ENCODE measurements at regions not wholly inside any gene's neighbourhood (a gene's known extent, or its start where the extent isn't known, plus 50 kb on each side); places are given as distances from the start of the nearest gene placed in this dataset.
"Not testable (repeated sequence)": the region's sequence is repeated elsewhere in the genome, so short reads cannot be mapped to it uniquely, and the experiment has no call there.

GRCh38 chr6:168255283-168255881 lies 64.2 kb downstream of the DACT2 start:
- DNase-seq, result no peak

GRCh38 chr6:168252267-168252666 lies 67.3 kb downstream of the DACT2 start:
- DNase-seq, result no peak

DNA sequence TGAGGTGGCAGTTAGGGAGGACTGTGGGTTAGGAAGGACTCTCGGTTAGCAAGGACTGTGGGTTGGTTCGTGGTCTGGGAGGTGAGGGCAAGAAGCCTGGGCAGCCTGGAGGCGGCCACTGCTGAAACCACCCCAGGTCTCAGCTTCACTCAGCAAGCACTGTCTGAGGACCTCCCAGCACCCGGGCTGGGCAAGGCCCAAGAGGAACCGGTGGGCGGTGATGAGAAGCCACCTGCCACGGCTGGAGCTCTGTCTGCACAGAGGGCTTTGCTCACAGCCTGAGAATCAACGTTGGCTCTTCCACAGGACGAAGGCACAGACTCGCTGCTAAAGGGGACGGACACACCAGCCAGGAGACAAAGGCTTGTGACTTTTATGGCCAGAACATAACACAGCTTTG lies 69.3 kb downstream of the DACT2 start:
- DNase-seq, result no peak

DNA sequence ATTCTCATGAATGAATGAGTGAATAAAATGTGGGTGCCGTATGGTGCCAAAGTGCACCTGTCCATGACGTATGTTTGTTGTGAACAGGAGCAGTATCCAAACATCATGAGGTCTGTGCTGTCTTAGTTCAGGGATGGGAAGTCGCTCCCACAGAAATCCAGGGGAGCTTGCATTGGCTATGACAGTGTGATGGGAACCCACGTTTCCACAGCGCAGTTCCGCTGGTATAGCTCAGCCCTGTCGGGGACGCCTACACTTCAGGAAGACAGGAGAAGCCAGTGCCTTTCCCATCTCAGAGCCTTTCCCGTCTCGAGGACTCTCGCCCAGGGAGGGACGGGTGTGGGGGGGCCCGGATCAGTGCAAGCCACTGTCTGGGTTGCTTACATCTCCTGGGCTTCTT lies 69.8 kb downstream of the DACT2 start:
- no peak for DNase-seq

DNA sequence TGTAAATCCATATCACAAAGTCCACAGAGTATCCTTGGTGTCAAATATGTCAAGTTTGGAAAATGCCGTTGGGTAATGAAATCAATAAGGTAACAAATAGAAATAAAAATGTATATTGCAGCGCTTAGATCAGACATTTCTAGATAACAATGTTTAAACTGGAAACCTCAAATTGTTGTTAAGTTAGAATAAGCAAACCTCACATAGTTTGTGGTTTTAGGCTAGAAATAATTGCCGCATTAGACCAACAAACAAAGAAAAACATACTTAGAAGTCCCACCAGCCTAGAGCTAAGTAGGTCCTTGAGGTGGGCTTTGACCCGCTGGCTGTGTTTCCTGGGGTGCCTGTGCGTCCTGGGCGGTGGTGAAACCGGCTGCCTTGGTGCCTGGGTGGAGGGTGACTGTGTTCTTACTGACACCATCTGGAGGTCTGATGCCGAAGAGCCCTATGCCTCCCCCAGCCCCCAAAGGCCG lies 71.4 kb downstream of the DACT2 start:
- DNase-seq, result no peak

DNA sequence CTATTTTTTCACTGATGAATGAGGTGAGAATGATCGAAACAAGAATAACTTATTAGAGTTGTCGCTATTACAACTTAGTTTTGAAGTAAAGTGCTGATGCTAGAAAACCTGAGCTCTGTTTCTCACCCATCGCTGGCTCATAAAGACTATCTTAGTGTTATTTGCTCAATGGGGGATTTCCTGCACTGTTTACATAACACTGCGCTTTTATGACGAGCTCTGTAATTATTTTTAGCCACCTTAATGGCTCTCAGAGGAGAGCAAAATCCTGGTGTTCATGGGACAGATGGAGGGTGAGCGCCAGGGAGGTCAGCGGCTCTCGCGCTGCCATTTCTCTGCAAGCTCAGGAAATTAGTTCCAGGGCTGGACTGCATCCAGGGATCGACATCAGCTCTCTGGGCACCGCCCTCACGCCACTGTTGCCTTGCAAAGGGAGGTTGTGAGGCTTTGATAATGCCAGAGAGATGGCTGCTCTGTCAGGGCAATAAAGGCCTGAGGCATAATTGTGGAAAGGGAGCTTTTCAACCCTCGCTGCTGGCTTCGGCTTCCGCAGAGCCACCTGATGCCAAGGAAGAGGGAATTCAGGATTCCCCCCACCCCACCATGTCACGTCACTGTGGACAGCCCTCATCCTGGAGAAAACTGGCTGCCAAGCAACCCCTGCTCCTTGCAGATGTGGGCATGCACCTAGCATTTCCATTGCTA lies 72.0 kb downstream of the DACT2 start:
- DNase-seq, result no peak

- DNase-seq, result no peak
Observed at GRCh38 chr6:168244961-168245551, 74.5 kb downstream of the DACT2 start.

- DNase-seq, result no peak
Observed at GRCh38 chr6:168243812-168244376, 75.7 kb downstream of the DACT2 start.

- no peak for DNase-seq
Observed at GRCh38 chr6:168242940-168243225, 76.7 kb downstream of the DACT2 start.

- no peak for DNase-seq
Observed at GRCh38 chr6:168242111-168242939, 77.3 kb downstream of the DACT2 start.

DNA sequence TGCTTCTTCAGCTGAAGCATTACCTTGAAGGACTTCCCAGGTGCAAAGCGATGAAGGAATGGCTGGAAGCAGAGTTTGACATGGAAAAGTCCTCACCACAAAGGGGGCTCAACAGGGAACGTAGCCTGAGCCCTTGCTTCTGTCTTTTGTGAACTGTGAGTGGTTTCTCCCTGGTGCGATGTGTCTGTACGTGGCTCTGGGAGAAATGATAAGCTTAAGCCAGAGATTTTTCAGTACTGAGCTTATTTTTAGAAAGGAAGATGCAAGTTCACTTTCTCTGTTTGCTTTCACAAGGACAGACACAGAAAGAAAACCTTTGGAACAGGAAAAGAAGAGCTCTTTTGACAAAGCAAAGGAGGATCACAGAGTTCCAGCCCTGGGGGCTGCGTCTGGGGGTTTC lies 79.4 kb downstream of the DACT2 start:
- DNase-seq, result no peak

- DNase-seq, result no peak
Observed at GRCh38 chr6:168239044-168239773, 80.4 kb downstream of the DACT2 start.

- DNase-seq, result no peak
Observed at GRCh38 chr6:168238159-168238909, 81.2 kb downstream of the DACT2 start.

GRCh38 chr6:168233875-168234213 lies 85.7 kb downstream of the DACT2 start:
- not testable (repeated sequence) for DNase-seq

DNA sequence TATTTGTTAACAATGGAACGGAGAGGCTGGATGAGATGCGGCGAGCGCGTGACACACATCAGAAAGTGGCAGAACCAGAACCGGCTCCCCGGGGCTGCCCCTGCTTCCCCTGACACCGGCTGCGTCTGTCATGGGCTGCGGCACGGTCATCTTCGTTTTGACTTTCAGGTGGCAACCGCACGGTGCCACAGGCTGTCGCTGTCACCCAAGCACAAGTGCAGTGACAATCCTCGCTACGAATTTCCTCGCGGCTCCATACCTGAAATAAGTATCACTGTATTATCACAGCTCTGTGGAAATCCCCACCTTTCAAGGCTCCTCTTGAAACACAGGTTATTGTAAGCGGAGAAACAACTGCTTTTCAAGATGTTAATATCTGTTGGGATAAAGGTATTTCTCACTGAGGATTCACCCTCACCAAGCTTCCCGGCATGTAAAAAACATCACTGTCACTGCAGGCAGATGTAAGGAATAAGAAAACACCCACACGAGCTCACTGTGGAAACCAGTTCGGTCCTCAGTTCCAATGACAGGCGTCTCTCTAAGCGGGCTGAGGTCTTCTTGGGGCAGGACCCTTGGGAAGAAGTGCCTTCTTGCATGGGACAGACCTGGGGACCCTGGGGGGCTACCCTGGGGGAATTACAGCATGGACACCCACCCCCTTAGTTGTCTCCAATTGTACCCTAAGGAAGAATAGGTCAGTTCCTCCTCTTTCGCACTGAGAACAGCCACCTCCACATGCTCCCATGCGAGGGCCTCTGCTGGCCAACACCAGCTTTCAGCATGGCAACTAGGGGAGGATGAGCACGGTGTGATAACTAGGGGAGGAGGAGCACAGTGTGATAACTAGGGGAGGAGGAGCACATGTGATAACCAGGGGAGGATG lies 86.3 kb downstream of the DACT2 start:
- DNase-seq, result no peak

DNA sequence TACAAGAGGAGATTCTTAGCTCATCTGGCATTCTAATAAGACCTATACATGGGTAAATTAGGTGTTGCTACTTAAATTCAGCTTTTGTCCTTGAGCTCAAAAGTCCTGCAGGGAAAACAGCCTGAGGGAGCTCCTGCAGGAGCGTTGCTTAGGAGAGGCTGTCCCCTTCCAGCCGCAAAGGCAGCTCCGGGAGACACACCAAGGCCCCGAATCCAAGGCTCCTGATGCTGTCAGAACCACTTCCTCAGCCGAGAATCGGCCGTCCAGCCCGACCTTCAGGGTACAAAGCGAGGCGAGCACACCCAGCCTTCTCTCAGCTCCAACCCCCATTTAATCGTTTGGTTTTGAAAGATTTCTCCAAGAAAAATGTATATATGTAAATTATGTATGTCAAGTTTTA lies 87.0 kb downstream of the DACT2 start:
- DNase-seq, result no peak

GRCh38 chr6:168232062-168232461 lies 87.5 kb downstream of the DACT2 start:
- no peak for DNase-seq

DNA sequence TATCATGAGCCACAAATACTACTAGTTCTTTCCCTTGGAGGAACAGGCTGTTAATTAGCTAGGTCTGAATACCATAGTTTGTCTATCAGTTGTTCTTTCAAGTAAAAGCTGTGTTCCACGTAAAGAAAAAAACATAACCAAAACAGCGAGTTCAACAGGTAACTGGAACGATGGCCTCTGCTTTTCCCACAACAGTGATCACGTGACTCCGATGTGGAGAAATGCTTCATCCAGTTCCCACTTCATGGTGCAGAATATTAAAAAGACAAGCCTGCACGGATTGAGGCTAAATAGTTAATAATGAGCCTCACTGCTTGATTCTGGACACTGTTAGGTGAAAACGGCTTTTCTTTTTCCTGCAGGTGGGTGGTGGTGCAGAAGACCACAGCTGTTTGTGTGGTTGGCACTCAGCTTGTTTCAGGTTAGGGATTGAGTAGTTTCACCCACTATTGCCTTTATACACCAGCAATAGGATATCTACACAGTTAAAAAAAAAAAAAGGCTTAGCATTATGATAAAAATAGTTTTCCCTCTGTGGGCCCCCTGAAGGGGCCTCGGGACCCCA lies 88.1 kb downstream of the DACT2 start:
- DNase-seq, result no peak

DNA sequence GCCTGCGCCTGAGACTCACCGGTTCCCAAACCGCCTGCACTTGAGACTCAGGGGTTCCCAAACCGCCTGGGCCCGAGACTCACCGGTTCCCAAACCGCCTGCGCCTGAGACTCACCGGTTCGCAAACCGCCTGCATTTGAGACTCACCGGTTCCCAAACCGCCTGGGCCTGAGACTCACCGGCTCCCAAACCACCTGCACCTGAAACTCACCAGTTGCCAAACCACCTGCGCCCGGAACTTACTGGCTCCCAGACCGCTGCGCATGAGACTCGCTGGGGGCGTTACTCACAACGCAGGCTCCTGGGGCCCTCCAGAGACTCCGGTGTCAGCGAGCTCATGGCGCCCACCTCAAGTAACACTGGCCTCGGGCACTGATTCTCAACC lies 90.2 kb downstream of the DACT2 start:
- DNase-seq, result no peak

DNA sequence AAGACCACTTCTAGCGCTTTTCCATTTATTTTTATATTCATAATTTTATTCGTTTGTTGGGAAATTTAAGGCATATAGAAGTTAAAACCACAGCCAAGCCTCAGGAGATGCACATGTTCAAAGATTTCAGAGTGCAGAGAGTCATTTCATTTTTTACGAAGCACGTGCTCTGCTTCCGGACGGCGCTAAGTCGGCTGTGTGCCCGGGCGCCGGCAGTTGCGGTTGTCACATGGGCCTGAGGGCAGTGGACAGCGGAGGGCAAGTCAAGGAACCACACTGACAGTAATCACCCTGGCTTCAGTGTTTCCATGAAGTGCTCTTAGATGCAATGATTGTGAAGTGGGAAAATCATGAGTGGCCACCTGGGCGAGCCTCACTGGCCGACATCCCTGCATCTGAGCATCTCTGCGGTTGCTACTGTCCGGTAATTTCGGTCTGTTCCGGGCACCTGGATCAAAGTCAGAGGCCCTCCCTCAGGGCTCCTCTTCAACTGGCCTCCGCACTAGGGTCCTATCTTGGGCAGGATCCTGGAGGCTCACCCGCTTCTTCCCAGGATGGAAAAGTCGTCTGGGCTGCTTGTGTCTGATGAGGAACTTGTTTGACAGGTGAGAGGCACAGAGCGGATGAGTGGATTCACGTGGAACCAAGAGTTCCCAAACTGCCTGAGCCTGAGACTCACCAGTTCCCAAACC lies 90.8 kb downstream of the DACT2 start:
- no peak for DNase-seq
